Keratinocyte (primary cell): ENCODE measurements at regions not wholly inside any gene's neighbourhood (a gene's known extent, or its start where the extent isn't known, plus 50 kb on each side); places are given as distances from the start of the nearest gene placed in this dataset.

Source experiments
- DNase-seq: peaks from one replicate; pipeline ENCODE4 v3.0.0-alpha.2; 2011; ENCODE audit warnings: low read depth, missing footprints, low spot score
- FAIRE-seq: peaks from 2 replicates; lab custom pipeline; 2011; peaks lifted over from hg19 to GRCh38; lab: Jason Lieb, UNC
- H2AFZ ChIP-seq: 2 replicates; pipeline ENCODE4 v1.6.0; 2012; ENCODE audit warnings: low read length, control low read depth, inconsistent platforms; ENCODE audit not compliant: control insufficient read depth
- H3K27ac ChIP-seq: 2 replicates; pipeline ENCODE4 v1.5.1; 2011; ENCODE audit warnings: low read length; ENCODE audit not compliant: control insufficient read depth, insufficient read depth
- H3K27me3 ChIP-seq: 3 replicates; pipeline ENCODE4 v1.6.0; 2011; ENCODE audit warnings: low read length; ENCODE audit not compliant: control insufficient read depth, insufficient read depth; ENCODE audit errors: extremely low read depth
- H3K36me3 ChIP-seq, 2 experiments: 2 replicates in 1 of 2; 3 replicates in 1 of 2; pipeline ENCODE4 v1.5.1; 2011; ENCODE audit warnings: low read length in 2 of 2, mild to moderate bottlenecking in 1 of 2; ENCODE audit not compliant: control insufficient read depth in 2 of 2, insufficient read depth in 2 of 2; ENCODE audit errors: extremely low read depth in 1 of 2
- H3K4me1 ChIP-seq: 3 replicates; pipeline ENCODE4 v1.5.1; 2011; ENCODE audit warnings: low read length; ENCODE audit not compliant: control insufficient read depth, insufficient read depth; ENCODE audit errors: extremely low read depth
- H3K4me2 ChIP-seq: 3 replicates; pipeline ENCODE4 v1.6.0; 2011; ENCODE audit warnings: low read depth, low read length; ENCODE audit not compliant: control insufficient read depth, insufficient read depth; ENCODE audit errors: extremely low read depth
- H3K4me3 ChIP-seq, 3 experiments: fragments of 200-600 bp in 1 of 3; sonication (generic) in 1 of 3; 2 replicates in 2 of 3; 3 replicates in 1 of 3; pipeline ENCODE4 v1.5.1; 2011 to 2016; ENCODE audit warnings: low read length in 3 of 3, mild to moderate bottlenecking in 3 of 3, control low read depth in 2 of 3, inconsistent platforms in 1 of 3, low read depth in 1 of 3, mixed read lengths in 1 of 3, mixed run types in 1 of 3, moderate library complexity in 1 of 3; ENCODE audit not compliant: control insufficient read depth in 2 of 3, insufficient read depth in 2 of 3; ENCODE audit errors: extremely low read depth in 1 of 3
- H3K79me2 ChIP-seq: 2 replicates; pipeline ENCODE4 v1.6.0; 2012; ENCODE audit warnings: low read length; ENCODE audit not compliant: control insufficient read depth, insufficient read depth
- H3K9ac ChIP-seq: 3 replicates; pipeline ENCODE4 v1.6.0; 2011; ENCODE audit warnings: low read length; ENCODE audit not compliant: control insufficient read depth, insufficient read depth; ENCODE audit errors: extremely low read depth
- H3K9me1 ChIP-seq: 3 replicates; pipeline ENCODE4 v1.6.0; 2011; ENCODE audit warnings: low read length; ENCODE audit not compliant: control insufficient read depth, insufficient read depth; ENCODE audit errors: extremely low read depth
- H3K9me3 ChIP-seq: 2 replicates; pipeline ENCODE4 v1.5.1; 2012; ENCODE audit warnings: low read depth, low read length; ENCODE audit not compliant: control insufficient read depth
- H4K20me1 ChIP-seq: 3 replicates; pipeline ENCODE4 v1.6.0; 2011; ENCODE audit warnings: low read length; ENCODE audit not compliant: control insufficient read depth, insufficient read depth; ENCODE audit errors: extremely low read depth
- CTCF ChIP-seq, 3 experiments: IDR thresholded peaks in 1 of 3; conservative IDR thresholded peaks in 1 of 3; optimal IDR thresholded peaks in 1 of 3; 2 replicates in 2 of 3; 3 replicates in 1 of 3; pipeline versions ENCODE3 to v1.5.1; 2011; ENCODE audit warnings: low read length in 3 of 3, mild to moderate bottlenecking in 3 of 3, moderate library complexity in 2 of 3, control low read depth in 1 of 3, inconsistent platforms in 1 of 3; ENCODE audit not compliant: insufficient read depth in 2 of 3; ENCODE audit errors: extremely low read depth in 1 of 3
- EZH2 ChIP-seq: IDR thresholded peaks from one replicate; pipeline ENCODE4 v1.6.1; 2012; ENCODE audit warnings: inconsistent platforms, mild to moderate bottlenecking, low read length, moderate library complexity
- dilution Hi-C: fragments of 300-500 bp; cut with MboI; formaldehyde crosslinking; loops from one replicate; pipeline ENCODE4 v1.7.0; 2020; ENCODE audit warnings: low sequenced_read_pairs; ENCODE audit not compliant: extremely low pct_ligation_motif_present

GRCh38 chr10:44650691-44651661 lies 260.2 kb upstream of the TMEM72 start:
- Histone ChIP-seq H3K9ac (no peak overlapping the region), H3K79me2 (no peaks in the 10 kb centered on the region), H3K4me2 (no peak overlapping the region), H3K27ac (no peak overlapping the region), H3K36me3 (no peaks in the 10 kb centered on the region), H3K9me1 (no peaks in the 10 kb centered on the region), H4K20me1 (no peaks in the 10 kb centered on the region), H3K4me1 (no peaks in the 10 kb centered on the region), H3K9me3 (no peaks in the 10 kb centered on the region), H3K4me3 (no peak overlapping the region), H2AFZ (no peak overlapping the region), H3K27me3 (no peaks in the 10 kb centered on the region)
- dilution Hi-C loops = no loop called here
- DNase-seq (no peak), FAIRE-seq (no peak)
- no peak for TF ChIP-seq EZH2
- TF ChIP-seq CTCF (optimal IDR thresholded peaks at IDR 0.05 in 1 of 3, IDR thresholded peaks at IDR 0.05 in 1 of 3, conservative IDR thresholded peaks at IDR 0.05 in 1 of 3; ENCODE audit: extremely low read depth in 1 of 3, insufficient read depth in 2 of 3, low read length in 3 of 3) = no peak

GRCh38 chr10:44651834-44652233 lies 259.3 kb upstream of the TMEM72 start:
- no peaks in the 10 kb centered on the region for H3K9me1 ChIP-seq
- H3K4me1 ChIP-seq = no peaks in the 10 kb centered on the region
- H3K9me3 ChIP-seq = no peaks in the 10 kb centered on the region
- no peak for TF ChIP-seq EZH2
- no peak for TF ChIP-seq CTCF (optimal IDR thresholded peaks at IDR 0.05 in 1 of 3, IDR thresholded peaks at IDR 0.05 in 1 of 3, conservative IDR thresholded peaks at IDR 0.05 in 1 of 3; ENCODE audit: extremely low read depth in 1 of 3, insufficient read depth in 2 of 3, low read length in 3 of 3)
- H3K27me3 ChIP-seq = no peaks in the 10 kb centered on the region
- no peak for FAIRE-seq
- H3K27ac ChIP-seq = no peak overlapping the region
- H3K4me3 ChIP-seq = no peak overlapping the region
- H3K36me3 ChIP-seq = no peaks in the 10 kb centered on the region
- H3K79me2 ChIP-seq = no peaks in the 10 kb centered on the region
- H3K9ac ChIP-seq = no peak overlapping the region
- dilution Hi-C loops = no loop called here
- no peak overlapping the region for H2AFZ ChIP-seq
- no peak overlapping the region for H3K4me2 ChIP-seq
- DNase-seq = no peak
- H4K20me1 ChIP-seq = no peaks in the 10 kb centered on the region
